NOMO-1 treated with dmso at 0.1 percent for 144 hours (cell line): ENCODE measurements at regions not wholly inside any gene's neighbourhood (a gene's known extent, or its start where the extent isn't known, plus 50 kb on each side); places are given as distances from the start of the nearest gene placed in this dataset.
"Not testable (repeated sequence)": the region's sequence is repeated elsewhere in the genome, so short reads cannot be mapped to it uniquely, and the experiment has no call there.

Experiments
- DNase-seq: peaks from one replicate; lab custom pipeline; 2025; ENCODE audit not compliant: unreplicated experiment; lab: John Stamatoyannopoulos, UW

DNA sequence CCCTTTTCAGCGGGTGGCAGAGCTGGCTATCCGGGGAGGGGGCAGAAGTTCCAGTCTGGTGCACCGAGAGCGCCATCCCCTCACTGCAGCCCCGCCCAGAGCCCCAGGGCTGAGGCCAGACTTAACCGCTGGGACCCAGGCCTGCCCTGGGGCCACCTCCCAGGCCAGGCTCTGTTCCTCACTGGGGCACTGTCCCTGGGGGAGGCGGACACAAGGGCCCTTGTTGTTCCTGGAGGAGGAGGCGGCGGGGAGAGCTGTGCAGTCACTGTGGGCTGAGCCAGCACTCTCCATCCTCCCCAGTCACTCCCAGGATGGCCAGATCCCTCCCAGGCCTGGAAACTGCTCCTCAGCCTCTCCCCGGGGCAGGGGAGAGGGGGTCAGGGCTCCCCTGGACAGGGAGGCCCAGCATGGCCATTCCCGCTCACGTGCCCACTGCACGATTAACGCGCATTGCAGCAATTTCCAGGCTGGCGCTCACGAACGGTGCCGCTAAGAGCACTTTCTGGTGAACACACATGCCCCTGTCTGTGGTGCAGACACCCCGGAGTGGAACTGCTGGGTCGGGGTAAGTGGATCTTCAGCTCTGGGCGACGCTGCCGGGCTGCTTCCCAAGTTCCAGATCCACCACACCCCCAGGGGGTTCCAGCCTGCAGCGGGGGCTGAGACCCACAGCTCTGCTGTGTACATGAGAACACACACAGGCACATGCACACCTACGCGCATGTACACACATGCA, 89.8 kb upstream of the SFSWAP start:
- DNase-seq, result no peak

DNA sequence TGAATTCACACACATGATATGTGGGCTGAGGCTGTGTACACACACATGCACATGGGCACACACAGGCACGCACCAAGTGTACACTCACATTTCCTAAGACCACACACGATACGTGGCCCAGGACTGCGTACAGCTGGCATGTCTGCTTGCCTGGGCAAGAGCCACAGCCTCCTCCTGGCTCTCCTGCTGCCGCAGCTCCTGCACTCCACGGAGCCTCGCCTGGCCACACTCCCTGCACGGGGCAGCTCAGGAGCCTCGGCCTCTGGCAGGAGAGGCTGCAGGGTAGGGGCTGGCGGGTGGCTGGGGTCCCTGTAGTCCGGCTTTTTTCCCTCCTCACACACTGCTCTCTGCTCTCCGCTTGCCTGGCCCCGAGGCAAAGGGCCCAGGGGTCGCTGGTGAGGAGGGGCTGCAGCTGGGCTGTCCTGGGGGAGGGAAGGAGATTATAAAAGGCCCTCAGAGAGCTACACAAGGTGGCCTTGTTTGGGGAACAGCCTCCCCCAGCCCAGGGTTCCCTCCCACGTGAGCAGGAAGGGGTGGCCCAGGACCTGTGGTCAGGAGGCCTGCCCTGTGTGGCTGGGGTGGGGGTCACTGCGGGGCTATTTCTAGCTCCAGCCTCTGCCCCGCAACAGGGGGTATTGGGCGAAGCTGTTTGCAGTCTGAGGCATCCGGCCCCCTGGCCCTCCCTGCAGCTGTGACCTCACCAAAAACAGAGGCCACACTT, 89.0 kb upstream of the SFSWAP start:
- no peak for DNase-seq

DNA sequence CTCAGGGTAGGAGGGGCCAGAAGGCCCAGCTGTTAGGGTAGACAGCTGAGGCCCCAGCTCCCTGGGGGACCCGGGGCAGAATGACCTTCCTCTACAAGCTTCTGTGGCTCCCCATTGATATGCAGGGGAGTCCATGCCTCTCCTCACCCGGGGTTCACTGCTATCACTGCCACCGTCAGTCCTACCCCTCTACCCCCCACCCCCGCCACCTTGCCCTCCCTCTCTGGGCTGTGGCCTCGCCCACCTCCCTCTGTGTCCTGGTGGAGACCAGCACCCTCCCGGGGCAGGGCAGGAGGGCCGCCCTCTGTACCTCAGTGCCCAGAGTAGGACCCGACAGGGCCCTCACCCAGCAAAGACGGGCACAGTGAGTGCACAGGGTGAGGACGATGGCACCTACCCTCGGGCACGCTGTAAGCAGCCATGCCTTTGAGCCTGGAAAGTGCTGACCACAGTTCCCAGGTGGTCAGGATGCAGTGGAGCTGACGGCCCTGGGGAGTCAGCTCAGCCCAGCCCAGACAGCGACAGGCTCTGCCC, 88.4 kb upstream of the SFSWAP start:
- DNase-seq, result no peak

- DNase-seq, result not testable (repeated sequence)
Measured at GRCh38 chr12:131623404-131624368, 87.2 kb upstream of the SFSWAP start.

DNA sequence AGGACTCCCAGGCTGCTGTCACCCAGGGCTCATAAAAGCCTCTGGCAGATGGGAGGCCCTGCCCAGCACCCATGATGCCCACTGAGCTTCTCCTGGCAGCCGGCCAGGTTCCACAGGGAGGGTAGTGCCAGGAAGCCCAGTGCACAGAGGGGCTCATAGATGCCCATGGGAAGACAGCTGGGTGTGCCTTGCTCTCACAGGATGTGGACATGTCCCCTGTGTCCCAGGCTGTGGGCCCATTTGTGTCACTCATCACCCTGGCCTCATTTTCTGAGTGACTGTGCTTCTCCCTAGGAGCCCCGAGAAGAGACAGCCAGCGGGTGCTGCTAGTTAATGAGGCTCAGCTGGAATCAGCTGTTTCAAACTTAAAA, 86.5 kb upstream of the SFSWAP start:
- DNase-seq, result not testable (repeated sequence)

- DNase-seq, result not testable (repeated sequence)
Measured at GRCh38 chr12:131624756-131625501, 86.0 kb upstream of the SFSWAP start.

GRCh38 chr12:131625966-131626722, 84.7 kb upstream of the SFSWAP start:
- not testable (repeated sequence) for DNase-seq

- not testable (repeated sequence) for DNase-seq
Measured at GRCh38 chr12:131627151-131628022, 83.5 kb upstream of the SFSWAP start.

DNA sequence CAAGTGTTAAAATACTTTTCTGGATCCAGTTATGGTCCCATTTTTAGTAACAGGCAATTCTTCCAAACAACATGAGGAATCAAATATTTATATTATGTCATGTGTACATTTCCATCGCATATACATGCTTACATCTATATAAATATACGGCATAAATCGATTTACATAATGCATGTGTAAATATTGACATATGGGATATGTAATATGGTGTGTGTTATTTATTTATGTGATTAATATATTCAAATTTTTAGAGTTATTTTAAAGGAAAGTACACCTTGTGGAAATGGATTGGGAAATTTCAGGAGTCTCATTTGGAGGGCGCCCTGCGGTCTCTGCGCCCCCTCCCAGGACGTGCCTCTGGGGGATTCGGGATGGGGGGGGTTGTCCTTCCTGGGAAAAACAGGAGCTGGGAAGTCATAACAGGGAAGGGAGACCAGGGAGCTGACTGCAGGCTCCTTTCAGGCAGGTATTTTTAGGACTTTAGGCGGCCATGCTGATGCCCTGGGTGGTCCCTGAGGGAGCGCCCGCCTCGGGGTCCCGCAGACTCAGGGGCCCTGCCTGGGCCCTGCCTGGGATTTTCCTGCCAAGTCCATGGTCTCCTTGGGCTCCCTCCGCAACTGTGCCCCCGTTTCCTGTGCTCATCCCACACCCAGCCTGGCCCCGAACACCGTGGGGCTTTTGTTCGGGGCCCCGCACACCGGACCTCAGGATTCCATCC, 82.7 kb upstream of the SFSWAP start:
- DNase-seq, result no peak

DNA sequence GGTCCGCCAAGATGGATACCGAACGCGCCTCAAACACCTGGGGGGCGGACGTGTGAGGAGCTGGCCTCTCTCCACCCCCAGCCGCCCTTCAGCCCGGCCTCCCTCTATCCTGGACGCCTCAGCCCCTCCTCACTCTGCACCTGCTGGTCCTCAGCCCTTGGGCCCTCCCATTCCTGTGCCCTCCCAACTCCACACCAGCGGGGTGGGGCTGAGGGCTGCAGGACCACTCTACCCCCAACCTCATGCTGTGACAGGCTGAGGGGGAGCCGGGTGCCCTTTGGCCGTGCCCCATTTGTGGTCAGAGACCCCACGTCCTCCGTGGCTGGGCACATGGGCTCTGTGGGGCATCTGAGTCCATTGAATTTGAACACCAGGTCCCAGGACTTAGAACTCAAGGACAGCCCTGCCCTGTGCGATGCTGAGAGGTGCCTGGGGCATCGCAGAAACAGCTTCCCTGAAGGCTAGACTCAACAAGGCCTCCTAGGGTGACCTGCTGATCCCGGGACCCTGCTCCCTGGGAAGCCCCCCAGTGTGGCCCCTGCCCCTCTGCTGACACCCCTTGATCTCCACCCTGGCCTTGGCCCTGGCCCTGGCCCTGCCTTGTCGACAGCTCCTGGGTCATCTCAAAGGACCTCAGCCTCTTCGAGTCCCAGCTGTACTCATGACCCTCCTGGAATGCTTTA, 82.0 kb upstream of the SFSWAP start:
- DNase-seq, result no peak

GRCh38 chr12:131631230-131631629, 79.7 kb upstream of the SFSWAP start:
- no peak for DNase-seq

GRCh38 chr12:131631889-131632651, 78.8 kb upstream of the SFSWAP start:
- DNase-seq, result not testable (repeated sequence)

GRCh38 chr12:131632652-131633023, 78.3 kb upstream of the SFSWAP start:
- not testable (repeated sequence) for DNase-seq

DNA sequence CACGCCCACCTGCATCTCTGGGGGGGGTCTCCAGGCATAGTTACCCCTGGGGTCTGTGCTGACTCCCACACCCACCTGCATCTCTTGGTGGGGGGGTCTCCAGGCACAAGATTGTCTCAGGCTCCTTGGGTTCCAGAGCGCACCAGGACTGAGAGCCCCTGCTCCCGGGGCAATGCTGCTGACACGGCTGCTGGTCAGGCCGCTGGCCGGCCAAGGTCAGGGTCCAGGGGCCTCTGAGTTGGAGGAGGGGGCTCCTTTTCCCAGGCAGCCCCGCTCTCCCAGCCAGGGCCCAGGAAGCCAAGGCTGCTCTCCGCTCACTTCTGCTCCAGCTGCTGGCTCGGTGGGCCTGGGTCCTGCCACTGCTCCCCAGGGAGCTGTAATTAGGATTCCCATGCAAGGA, 77.3 kb upstream of the SFSWAP start:
- not testable (repeated sequence) for DNase-seq

GRCh38 chr12:131634037-131634436, 76.9 kb upstream of the SFSWAP start:
- no peak for DNase-seq

GRCh38 chr12:131635012-131635411, 75.9 kb upstream of the SFSWAP start:
- DNase-seq, result not testable (repeated sequence)
